HG03108 (cell line): ENCODE measurements at regions not wholly inside any gene's neighbourhood (a gene's known extent, or its start where the extent isn't known, plus 50 kb on each side); places are given as distances from the start of the nearest gene placed in this dataset.
"Not testable (repeated sequence)": the region's sequence is repeated elsewhere in the genome, so short reads cannot be mapped to it uniquely, and the experiment has no call there.

ENCODE experiments used
- ATAC-seq: cut with Tn5 transposase; IDR thresholded peaks from one replicate; pipeline ENCODE4 v1.9.1; 2021; ENCODE audit warnings: moderate library complexity; ENCODE audit not compliant: unreplicated experiment

GRCh38 chr10:29189256-29189655 is 99.6 kb upstream of the LYZL1 start:
- no peak for ATAC-seq

- no peak for ATAC-seq
Observed at GRCh38 chr10:29191674-29192073, 97.2 kb upstream of the LYZL1 start.

GRCh38 chr10:29199339-29199738 is 89.5 kb upstream of the LYZL1 start:
- ATAC-seq: no peak

GRCh38 chr10:29199941-29200679 is 88.8 kb upstream of the LYZL1 start:
- no peak for ATAC-seq

GRCh38 chr10:29202386-29202940 is 86.4 kb upstream of the LYZL1 start:
- ATAC-seq: no peak

- ATAC-seq: no peak
Observed at GRCh38 chr10:29203432-29203831, 85.4 kb upstream of the LYZL1 start.

GRCh38 chr10:29204070-29204800 is 84.6 kb upstream of the LYZL1 start:
- ATAC-seq: no peak

GRCh38 chr10:29205787-29206186 is 83.1 kb upstream of the LYZL1 start:
- ATAC-seq: no peak

GRCh38 chr10:29208845-29209244 is 80.0 kb upstream of the LYZL1 start:
- no peak for ATAC-seq

GRCh38 chr10:29209830-29210229 is 79.0 kb upstream of the LYZL1 start:
- no peak for ATAC-seq

- no peak for ATAC-seq
Observed at GRCh38 chr10:29210266-29210868, 78.5 kb upstream of the LYZL1 start.

GRCh38 chr10:29212597-29212996 is 76.3 kb upstream of the LYZL1 start:
- ATAC-seq: no peak

- ATAC-seq: no peak
Observed at GRCh38 chr10:29214551-29214950, 74.3 kb upstream of the LYZL1 start.

GRCh38 chr10:29217292-29217738 is 71.6 kb upstream of the LYZL1 start:
- no peak for ATAC-seq

GRCh38 chr10:29223326-29223725 is 65.5 kb upstream of the LYZL1 start:
- no peak for ATAC-seq

GRCh38 chr10:29224631-29225030 is 64.2 kb upstream of the LYZL1 start:
- ATAC-seq: no peak

GRCh38 chr10:29227201-29227600 is 61.7 kb upstream of the LYZL1 start:
- no peak for ATAC-seq

- no peak for ATAC-seq
Observed at GRCh38 chr10:29228562-29228961, 60.3 kb upstream of the LYZL1 start.

GRCh38 chr10:29229258-29229705 is 59.6 kb upstream of the LYZL1 start:
- ATAC-seq: no peak

- ATAC-seq: not testable (repeated sequence)
Observed at GRCh38 chr10:29236910-29237309, 52.0 kb upstream of the LYZL1 start.

- ATAC-seq: no peak
Observed at GRCh38 chr10:29237786-29238185, 51.1 kb upstream of the LYZL1 start.
